Mesenchymal stem cell (in vitro differentiated cells and primary cell): ENCODE measurements at regions not wholly inside any gene's neighbourhood (a gene's known extent, or its start where the extent isn't known, plus 50 kb on each side); places are given as distances from the start of the nearest gene placed in this dataset. TPM values are rescaled to one million over a fixed set of nuclear protein-coding genes. Genes with fewer than 3 reads are reported as not detected.

Source experiments
- DNase-seq: peaks from one replicate; pipeline ENCODE4 v3.0.0-alpha.2; 2013
- H2AFZ ChIP-seq: one replicate; pipeline ENCODE4 v1.6.1; 2013; ENCODE audit warnings: low read depth, mild to moderate bottlenecking, control low read depth, inconsistent platforms, low read length, moderate library complexity
- H2AK5ac ChIP-seq: 2 replicates; pipeline ENCODE4 v1.6.1; 2013; ENCODE audit warnings: low read length, moderate library complexity, mild to moderate bottlenecking, inconsistent platforms; ENCODE audit not compliant: severe bottlenecking
- H2BK120ac ChIP-seq: one replicate; pipeline ENCODE4 v1.6.1; 2013; ENCODE audit warnings: low read depth, mild to moderate bottlenecking, inconsistent platforms, low read length, moderate library complexity
- H2BK12ac ChIP-seq, 2 experiments: one replicate each; pipeline ENCODE4 v1.6.1; 2013; ENCODE audit warnings: inconsistent platforms in 2 of 2, low read length in 2 of 2, mild to moderate bottlenecking in 2 of 2, moderate library complexity in 2 of 2, control low read depth in 1 of 2
- H2BK15ac ChIP-seq: one replicate; pipeline ENCODE4 v1.6.1; 2013; ENCODE audit warnings: mild to moderate bottlenecking, low read depth, inconsistent platforms; ENCODE audit not compliant: poor library complexity, severe bottlenecking
- H2BK5ac ChIP-seq: 2 replicates; pipeline ENCODE4 v1.6.1; 2013; ENCODE audit warnings: low read depth, mild to moderate bottlenecking, low read length, control low read depth, inconsistent platforms; ENCODE audit not compliant: poor library complexity, severe bottlenecking
- H3K14ac ChIP-seq, 2 experiments: one replicate each; pipeline ENCODE4 v1.6.1; 2013; ENCODE audit warnings: inconsistent platforms in 2 of 2, low read length in 2 of 2, control low read depth in 1 of 2, mild to moderate bottlenecking in 1 of 2, moderate library complexity in 1 of 2
- H3K18ac ChIP-seq, 2 experiments: one replicate each; pipeline ENCODE4 v1.6.1; 2013; ENCODE audit warnings: inconsistent platforms in 2 of 2, low read length in 2 of 2, control low read depth in 1 of 2, low read depth in 1 of 2, mild to moderate bottlenecking in 1 of 2
- H3K23ac ChIP-seq, 2 experiments: one replicate each; pipeline ENCODE4 v1.6.1; 2013; ENCODE audit warnings: inconsistent platforms in 2 of 2, low read length in 2 of 2, mild to moderate bottlenecking in 2 of 2, moderate library complexity in 2 of 2, control low read depth in 1 of 2
- H3K27ac ChIP-seq: 2 replicates; pipeline ENCODE4 v1.5.1; 2013; ENCODE audit warnings: mild to moderate bottlenecking, moderate library complexity, low read length, control low read depth, inconsistent platforms; ENCODE audit not compliant: poor library complexity, severe bottlenecking
- H3K27me3 ChIP-seq, 2 experiments: 2 replicates each; pipeline versions ENCODE4 v1.6.1 to v1.7.0; 2013; ENCODE audit warnings: low read length in 2 of 2, mild to moderate bottlenecking in 2 of 2, moderate library complexity in 2 of 2, control low read depth in 1 of 2, inconsistent platforms in 1 of 2; ENCODE audit not compliant: control insufficient read depth in 1 of 2, insufficient read depth in 1 of 2
- H3K36me3 ChIP-seq, 2 experiments: 2 replicates each; pipeline versions ENCODE4 v1.6.1 to v1.7.0; 2013; ENCODE audit warnings: low read length in 2 of 2, control low read depth in 1 of 2, inconsistent platforms in 1 of 2, low read depth in 1 of 2, mild to moderate bottlenecking in 1 of 2; ENCODE audit not compliant: insufficient read depth in 2 of 2, control insufficient read depth in 1 of 2
- H3K4ac ChIP-seq, 2 experiments: one replicate each; pipeline ENCODE4 v1.6.1; 2013; ENCODE audit warnings: inconsistent platforms in 2 of 2, low read length in 2 of 2, mild to moderate bottlenecking in 2 of 2, moderate library complexity in 2 of 2, control low read depth in 1 of 2, low read depth in 1 of 2
- H3K4me1 ChIP-seq: 2 replicates; pipeline ENCODE4 v1.6.1; 2013; ENCODE audit warnings: low read depth, low read length, control low read depth; ENCODE audit not compliant: control insufficient read depth, insufficient read depth
- H3K4me2 ChIP-seq: 2 replicates; pipeline ENCODE4 v1.6.1; 2013; ENCODE audit warnings: low read length, mild to moderate bottlenecking, inconsistent platforms; ENCODE audit not compliant: poor library complexity, severe bottlenecking
- H3K4me3 ChIP-seq, 2 experiments: 2 replicates each; pipeline versions ENCODE4 v1.5.1 to v1.7.0; 2013; ENCODE audit warnings: low read length in 2 of 2, mild to moderate bottlenecking in 2 of 2, control low read depth in 1 of 2, low read depth in 1 of 2; ENCODE audit not compliant: insufficient read depth in 1 of 2
- H3K79me1 ChIP-seq: replicated peaks from 2 replicates; pipeline ENCODE4 v1.6.1; 2013; ENCODE audit warnings: mild to moderate bottlenecking, control low read depth, low read length, inconsistent platforms; ENCODE audit not compliant: poor library complexity, severe bottlenecking
- H3K9ac ChIP-seq: 2 replicates; pipeline ENCODE4 v1.7.0; 2013; ENCODE audit warnings: mild to moderate bottlenecking, low read length, moderate library complexity
- H3K9me3 ChIP-seq: 2 replicates; pipeline ENCODE4 v1.7.0; 2013; ENCODE audit warnings: mild to moderate bottlenecking, low read length; ENCODE audit not compliant: control insufficient read depth
- H4K8ac ChIP-seq: one replicate; pipeline ENCODE4 v1.6.1; 2013; ENCODE audit warnings: inconsistent platforms, mild to moderate bottlenecking, low read length, moderate library complexity
- H4K91ac ChIP-seq: one replicate; pipeline ENCODE4 v1.6.1; 2013; ENCODE audit warnings: mild to moderate bottlenecking, low read length, inconsistent platforms
- WGBS: methylation state at CpG from one replicate; pipeline ENCODE4 v1.1.7; 2013; ENCODE audit warnings: mixed read lengths; 5-methylcytosine and 5-hydroxymethylcytosine counted together
- small RNA-seq: library from polyadenylated mRNA; stranded (forward); fragments of <200 nt; extraction: miRNeasy Mini kit (QIAGEN cat#:217004); gene quantifications from one replicate; pipeline ENCODE3, GENCODE V24; 2013; ENCODE audit warnings: low read depth

DNA sequence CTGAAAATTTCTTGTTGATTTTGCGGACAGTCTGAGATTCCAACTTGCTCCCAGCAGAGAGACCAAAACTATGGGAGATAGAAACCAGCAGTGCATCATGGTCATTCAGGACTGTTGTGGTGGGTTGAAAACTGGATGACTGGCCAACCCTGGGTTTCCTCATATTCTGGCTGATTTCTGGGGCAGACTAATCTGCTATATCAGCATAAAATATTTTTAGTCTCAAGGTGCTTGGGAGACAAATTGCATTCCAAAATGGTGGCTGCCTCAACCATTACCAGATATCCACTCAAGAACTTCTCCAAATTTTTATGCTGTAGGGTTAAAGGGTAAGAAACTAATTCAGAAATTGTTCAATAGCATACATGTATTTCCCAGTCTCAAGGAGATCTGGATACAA lies 434.0 kb downstream of the BRINP3 start:
- Histone ChIP-seq H3K79me1 (no peaks in the 10 kb centered on the region), H3K4me1 (no peaks in the 10 kb centered on the region), H3K27me3 (no peaks in the 10 kb centered on the region), H4K91ac (no peak overlapping the region), H3K9ac (no peak overlapping the region), H4K8ac (no peak overlapping the region), H2BK15ac (no peak overlapping the region), H3K9me3 (peaks cover 6% of the 10 kb centered on the region), H3K27ac (no peak overlapping the region), H3K23ac (no peak overlapping the region), H2BK120ac (no peak overlapping the region), H3K4me2 (no peak overlapping the region), H2AFZ (no peak overlapping the region), H3K18ac (no peak overlapping the region), H2AK5ac (no peak overlapping the region), H3K4ac (no peak overlapping the region), H3K36me3 (no peaks in the 10 kb centered on the region), H3K4me3 (no peak overlapping the region), H3K14ac (no peak overlapping the region), H2BK5ac (no peak overlapping the region), H2BK12ac (no peak overlapping the region)
- 89% methylated on average over 1 of the region's 1 CpG for WGBS
- DNase-seq: no peak

DNA sequence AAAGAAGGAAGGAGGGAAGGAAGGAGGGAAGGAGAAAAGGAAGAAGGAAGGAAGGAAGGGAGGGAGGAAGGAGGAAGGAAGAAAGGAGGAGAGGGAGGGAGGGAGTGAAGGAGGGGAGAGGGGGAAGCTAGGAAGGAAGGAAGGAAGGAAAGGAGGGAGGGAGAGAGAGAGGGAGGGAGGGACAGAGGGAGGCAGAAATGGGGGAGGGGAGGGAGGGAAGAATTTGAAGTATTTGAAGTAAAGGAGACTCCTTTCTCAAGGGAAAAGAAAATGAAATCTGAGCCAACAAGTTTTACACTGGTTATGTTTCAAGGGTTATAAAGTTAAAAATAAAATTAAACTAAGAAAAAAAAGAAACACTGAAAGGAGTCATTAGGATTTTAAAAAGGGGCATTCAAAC lies 431.4 kb downstream of the BRINP3 start:
- no peaks in the 10 kb centered on the region for H3K4me1 ChIP-seq
- H2AFZ ChIP-seq: no peak overlapping the region
- no peaks in the 10 kb centered on the region for H3K36me3 ChIP-seq
- no peak overlapping the region for H3K18ac ChIP-seq
- no peak overlapping the region for H3K4me2 ChIP-seq
- H4K8ac ChIP-seq: no peak overlapping the region
- no peak overlapping the region for H4K91ac ChIP-seq
- H3K14ac ChIP-seq: no peak overlapping the region
- no peak overlapping the region for H3K23ac ChIP-seq
- H3K79me1 ChIP-seq: no peaks in the 10 kb centered on the region
- H2BK120ac ChIP-seq: no peak overlapping the region
- no peaks in the 10 kb centered on the region for H3K27me3 ChIP-seq
- no peak overlapping the region for H3K27ac ChIP-seq
- no peak overlapping the region for H3K4ac ChIP-seq
- no peak overlapping the region for H2BK12ac ChIP-seq
- peaks cover 3% of the 10 kb centered on the region for H3K9me3 ChIP-seq
- no peak overlapping the region for H3K4me3 ChIP-seq
- no peak overlapping the region for H2AK5ac ChIP-seq
- no peak overlapping the region for H2BK5ac ChIP-seq
- no peak for DNase-seq
- no peak overlapping the region for H3K9ac ChIP-seq
- H2BK15ac ChIP-seq: no peak overlapping the region

Small RNAs in the stretch of these regions (small RNA-seq; reads per million reads assigned to genes)
- gene AL136372.1 (not detected), gene AL357559.1 (not detected), gene AL391813.1 (not detected), gene RNA5SP73 (not detected)
